ENCODE measurements at regions not wholly inside any gene's neighbourhood (a gene's known extent, or its start where the extent isn't known, plus 50 kb on each side); places are given as distances from the start of the nearest gene placed in this dataset.

DNA sequence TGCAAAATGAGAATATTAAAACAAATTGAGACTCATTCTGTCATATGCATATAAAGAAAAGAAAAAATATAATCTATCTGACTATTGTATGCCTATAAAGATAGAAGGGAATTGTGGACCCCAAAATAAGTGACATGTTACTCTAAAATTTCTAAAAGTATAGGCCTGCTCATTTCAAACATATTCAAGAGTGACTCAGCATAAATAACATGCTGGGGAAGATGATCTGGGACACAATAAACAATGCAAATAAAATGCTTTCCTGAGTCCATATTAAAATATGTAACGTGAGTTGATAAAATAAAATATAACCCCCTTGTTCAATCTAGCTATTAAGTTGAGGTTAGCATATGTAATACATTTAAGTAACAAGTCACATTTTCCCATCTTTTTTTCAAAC lies 882.0 kb upstream of the EDIL3 start:
- no peak overlapping the region for H2BK20ac ChIP-seq (ENCODE audit: low read depth, low read length, poor library complexity, severe bottlenecking)
- no peaks in the 10 kb centered on the region for H3K9me3 ChIP-seq (ENCODE audit: control insufficient read depth, low read depth, low read length)
- H2BK5ac ChIP-seq (ENCODE audit: insufficient read length, low read length): no peak overlapping the region
- H2AK5ac ChIP-seq (ENCODE audit: insufficient read length, low read length): no peak overlapping the region
- H3K4me3 Mint-ChIP-seq: no peak overlapping the region
- no peak overlapping the region for H3K18ac ChIP-seq (ENCODE audit: insufficient read length, low read depth, low read length)
- H2BK15ac ChIP-seq (ENCODE audit: low read depth, low read length): no peak overlapping the region
- H4K8ac ChIP-seq (replicated peaks; ENCODE audit: insufficient read length, low read depth, low read length): no peak overlapping the region
- H2BK120ac ChIP-seq (ENCODE audit: low read depth, low read length, poor library complexity, severe bottlenecking): no peak overlapping the region
- H2AFZ ChIP-seq (ENCODE audit: low read length): no peak overlapping the region
- no peak overlapping the region for H2BK12ac ChIP-seq (ENCODE audit: insufficient read length, low read depth, low read length)
- no peak overlapping the region for H3K4ac ChIP-seq (ENCODE audit: low read depth, low read length)
- no peaks in the 10 kb centered on the region for H3K79me2 ChIP-seq (ENCODE audit: insufficient read depth, low read length)
- no CpG with 5 or more reads among the region's 1 CpG for WGBS (ENCODE audit: extremely low coverage, insufficient read length, low lambda C conversion rate)
- TF ChIP-seq, protein P1, sequence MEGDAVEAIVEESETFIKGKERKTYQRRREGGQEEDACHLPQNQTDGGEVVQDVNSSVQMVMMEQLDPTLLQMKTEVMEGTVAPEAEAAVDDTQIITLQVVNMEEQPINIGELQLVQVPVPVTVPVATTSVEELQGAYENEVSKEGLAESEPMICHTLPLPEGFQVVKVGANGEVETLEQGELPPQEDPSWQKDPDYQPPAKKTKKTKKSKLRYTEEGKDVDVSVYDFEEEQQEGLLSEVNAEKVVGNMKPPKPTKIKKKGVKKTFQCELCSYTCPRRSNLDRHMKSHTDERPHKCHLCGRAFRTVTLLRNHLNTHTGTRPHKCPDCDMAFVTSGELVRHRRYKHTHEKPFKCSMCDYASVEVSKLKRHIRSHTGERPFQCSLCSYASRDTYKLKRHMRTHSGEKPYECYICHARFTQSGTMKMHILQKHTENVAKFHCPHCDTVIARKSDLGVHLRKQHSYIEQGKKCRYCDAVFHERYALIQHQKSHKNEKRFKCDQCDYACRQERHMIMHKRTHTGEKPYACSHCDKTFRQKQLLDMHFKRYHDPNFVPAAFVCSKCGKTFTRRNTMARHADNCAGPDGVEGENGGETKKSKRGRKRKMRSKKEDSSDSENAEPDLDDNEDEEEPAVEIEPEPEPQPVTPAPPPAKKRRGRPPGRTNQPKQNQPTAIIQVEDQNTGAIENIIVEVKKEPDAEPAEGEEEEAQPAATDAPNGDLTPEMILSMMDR (conservative IDR thresholded peaks at IDR 0.05): no peak
- no peaks in the 10 kb centered on the region for H3K27me3 Mint-ChIP-seq (ENCODE audit: low read depth)
- no peak overlapping the region for H3K56ac ChIP-seq (ENCODE audit: insufficient read length, low read depth, low read length)
- H3K79me1 ChIP-seq (ENCODE audit: insufficient read depth, low read depth, low read length, poor library complexity, severe bottlenecking): no peaks in the 10 kb centered on the region
- H3K4me1 ChIP-seq (ENCODE audit: insufficient read depth, low read length): no peaks in the 10 kb centered on the region
- H4K5ac ChIP-seq (ENCODE audit: insufficient read length, low read depth, low read length): no peak overlapping the region
- no peak overlapping the region for H3T11ph ChIP-seq (ENCODE audit: low read length)
- H3K23ac ChIP-seq (ENCODE audit: insufficient read length, low read depth, low read length): no peak overlapping the region
- no peaks in the 10 kb centered on the region for H3K4me1 Mint-ChIP-seq
- H3K14ac ChIP-seq (ENCODE audit: insufficient read depth, low read length): no peak overlapping the region
- no peak for DNase-seq
- H3K9ac ChIP-seq (ENCODE audit: extremely low read depth, insufficient read length, low read length): no peak overlapping the region
- no peaks in the 10 kb centered on the region for H3K36me3 Mint-ChIP-seq (ENCODE audit: insufficient read depth in 1 of 3, low read depth in 3 of 3)
- no peak overlapping the region for H3K27ac Mint-ChIP-seq
- H4K91ac ChIP-seq (ENCODE audit: insufficient read length, low read depth, low read length): no peak overlapping the region
- no peaks in the 10 kb centered on the region for H3K27me3 ChIP-seq (ENCODE audit: insufficient read depth, low read length)
- H3K9me3 Mint-ChIP-seq: 0 out of 5 replicates have a peak, but pooled peaks cover 0 to 1% of the 10 kb centered on the region in 2 experiments
- no peak overlapping the region for H3K4me2 ChIP-seq (ENCODE audit: insufficient read depth, insufficient read length, low read length)
- no peak overlapping the region for H3K27ac ChIP-seq (ENCODE audit: insufficient read length, low read depth, low read length)
- H4K20me1 ChIP-seq (ENCODE audit: control insufficient read depth, insufficient read depth, insufficient read length): no peaks in the 10 kb centered on the region
- H3K23me2 ChIP-seq (ENCODE audit: insufficient read length, low read depth, low read length, poor library complexity, severe bottlenecking): no peaks in the 10 kb centered on the region

Measured in H9 (cell line).